ENCODE measurements at regions not wholly inside any gene's neighbourhood (a gene's known extent, or its start where the extent isn't known, plus 50 kb on each side); places are given as distances from the start of the nearest gene placed in this dataset.

DNA sequence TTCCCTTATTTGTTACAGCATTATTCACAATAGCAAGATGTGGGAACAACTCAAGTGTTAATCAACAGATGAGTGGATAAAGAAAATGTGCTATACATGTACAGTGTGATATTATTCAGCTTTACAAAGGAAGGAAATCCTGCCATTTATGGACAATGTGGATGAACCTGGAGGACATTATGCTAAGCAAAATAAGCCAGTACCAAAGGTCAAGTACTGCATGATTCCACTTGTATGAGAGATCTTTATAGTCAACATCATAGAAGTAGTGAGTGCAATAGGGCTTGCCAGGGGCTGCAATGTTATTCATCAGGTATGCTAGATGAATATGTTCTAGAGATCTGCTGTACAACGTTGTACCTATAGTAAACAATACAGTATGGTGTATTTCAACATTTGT is 138.5 kb upstream of the AGR3 start:
- no peak for DNase-seq (ENCODE audit: low spot score)
- TF ChIP-seq, protein P1, sequence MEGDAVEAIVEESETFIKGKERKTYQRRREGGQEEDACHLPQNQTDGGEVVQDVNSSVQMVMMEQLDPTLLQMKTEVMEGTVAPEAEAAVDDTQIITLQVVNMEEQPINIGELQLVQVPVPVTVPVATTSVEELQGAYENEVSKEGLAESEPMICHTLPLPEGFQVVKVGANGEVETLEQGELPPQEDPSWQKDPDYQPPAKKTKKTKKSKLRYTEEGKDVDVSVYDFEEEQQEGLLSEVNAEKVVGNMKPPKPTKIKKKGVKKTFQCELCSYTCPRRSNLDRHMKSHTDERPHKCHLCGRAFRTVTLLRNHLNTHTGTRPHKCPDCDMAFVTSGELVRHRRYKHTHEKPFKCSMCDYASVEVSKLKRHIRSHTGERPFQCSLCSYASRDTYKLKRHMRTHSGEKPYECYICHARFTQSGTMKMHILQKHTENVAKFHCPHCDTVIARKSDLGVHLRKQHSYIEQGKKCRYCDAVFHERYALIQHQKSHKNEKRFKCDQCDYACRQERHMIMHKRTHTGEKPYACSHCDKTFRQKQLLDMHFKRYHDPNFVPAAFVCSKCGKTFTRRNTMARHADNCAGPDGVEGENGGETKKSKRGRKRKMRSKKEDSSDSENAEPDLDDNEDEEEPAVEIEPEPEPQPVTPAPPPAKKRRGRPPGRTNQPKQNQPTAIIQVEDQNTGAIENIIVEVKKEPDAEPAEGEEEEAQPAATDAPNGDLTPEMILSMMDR (IDR thresholded peaks at IDR 0.05; ENCODE audit: extremely low read depth, missing control alignments), result no peak

DNA sequence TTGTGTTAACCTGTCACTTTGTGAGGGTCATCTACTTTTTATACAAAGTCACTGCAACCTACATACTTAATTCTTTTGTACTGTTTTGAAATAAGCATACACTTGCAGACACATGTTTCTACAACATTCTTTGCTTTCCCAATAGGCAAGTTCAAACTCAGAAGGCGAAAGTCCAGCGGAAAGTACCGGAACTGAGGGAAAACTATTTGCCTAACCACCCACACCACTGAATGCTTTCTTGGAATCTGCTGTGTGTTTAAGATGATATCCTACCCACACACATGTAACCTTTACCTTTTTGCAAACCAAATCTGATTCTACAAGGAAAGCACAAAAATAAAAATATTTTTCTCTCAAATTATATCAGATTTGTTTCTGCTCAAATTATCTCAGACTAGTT is 139.4 kb upstream of the AGR3 start:
- DNase-seq (ENCODE audit: low spot score), result no peak
- TF ChIP-seq, protein P1 (IDR thresholded peaks at IDR 0.05; ENCODE audit: extremely low read depth, missing control alignments), result no peak

DNA sequence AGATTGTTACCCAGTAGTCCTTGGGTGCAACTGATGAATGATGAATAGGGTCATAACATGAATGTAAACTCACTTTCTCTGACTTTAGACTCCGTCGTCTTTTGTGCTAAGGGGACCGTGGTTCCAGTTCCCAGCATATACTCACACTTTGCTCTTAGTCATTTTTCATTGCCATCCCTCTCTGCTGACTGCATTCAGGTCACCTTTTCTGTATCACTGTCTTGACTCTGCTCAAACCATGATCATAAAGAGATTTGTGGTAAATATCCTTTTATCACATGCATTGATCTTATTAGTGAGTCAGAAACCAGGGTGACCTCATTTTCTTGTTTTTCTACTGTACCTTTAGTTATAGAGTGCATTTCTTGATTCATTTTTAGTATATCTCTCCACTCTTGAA is 141.1 kb upstream of the AGR3 start:
- TF ChIP-seq, protein P1 (IDR thresholded peaks at IDR 0.05; ENCODE audit: extremely low read depth, missing control alignments), result no peak
- DNase-seq (ENCODE audit: low spot score), result no peak

DNA sequence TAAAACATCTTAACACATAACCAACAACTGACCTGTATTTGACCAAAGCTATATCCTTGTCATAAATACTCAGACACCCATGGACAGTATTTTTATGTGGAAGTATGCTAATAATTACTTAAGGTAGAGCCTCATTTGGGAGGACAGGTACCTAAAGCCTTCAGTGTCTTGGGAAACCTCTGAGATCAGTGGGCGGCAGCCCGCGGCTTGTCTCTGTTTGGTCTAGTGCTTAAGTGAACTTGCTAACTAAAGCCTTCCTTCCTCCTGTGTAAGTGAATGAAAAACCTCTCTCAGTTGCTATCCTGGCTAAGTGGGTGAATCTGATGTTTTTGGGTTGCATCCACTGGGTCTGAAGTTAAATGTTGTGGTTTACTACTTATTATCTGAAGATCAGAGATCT is 144.5 kb upstream of the AGR3 start:
- no peak for DNase-seq (ENCODE audit: low spot score)
- TF ChIP-seq, protein P1 (IDR thresholded peaks at IDR 0.05; ENCODE audit: extremely low read depth, missing control alignments), result no peak

DNA sequence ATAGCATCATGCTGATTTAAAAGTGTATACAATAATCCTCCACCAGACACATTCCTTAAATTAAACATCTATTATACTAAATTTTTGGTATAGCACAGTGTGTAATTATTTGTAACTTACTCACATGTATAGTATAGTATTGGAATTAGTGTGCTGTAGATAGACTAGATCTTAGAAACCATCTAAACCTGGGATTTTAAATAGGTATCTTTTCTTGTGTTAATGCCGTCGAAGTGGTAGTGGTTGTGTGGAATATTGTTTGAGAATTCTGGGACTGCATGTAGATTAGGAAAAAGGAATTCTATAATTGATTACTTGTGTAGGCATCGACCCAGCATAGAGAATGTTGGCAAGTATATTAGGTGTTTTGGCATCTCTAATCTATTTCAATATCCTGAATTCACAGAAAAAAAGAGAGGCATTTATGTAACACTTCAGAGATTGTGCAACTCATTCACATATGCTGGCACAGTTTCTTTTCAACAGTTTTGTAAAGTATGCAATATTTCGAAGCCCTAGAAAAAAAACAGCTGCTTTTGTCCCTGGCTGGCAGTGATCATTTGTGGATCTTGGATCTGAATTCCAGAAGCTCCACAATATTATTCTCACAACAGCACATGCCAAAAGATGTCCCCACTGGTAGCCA is 145.5 kb upstream of the AGR3 start:
- TF ChIP-seq, protein P1 (IDR thresholded peaks at IDR 0.05; ENCODE audit: extremely low read depth, missing control alignments), result no peak
- DNase-seq (ENCODE audit: low spot score), result no peak

DNA sequence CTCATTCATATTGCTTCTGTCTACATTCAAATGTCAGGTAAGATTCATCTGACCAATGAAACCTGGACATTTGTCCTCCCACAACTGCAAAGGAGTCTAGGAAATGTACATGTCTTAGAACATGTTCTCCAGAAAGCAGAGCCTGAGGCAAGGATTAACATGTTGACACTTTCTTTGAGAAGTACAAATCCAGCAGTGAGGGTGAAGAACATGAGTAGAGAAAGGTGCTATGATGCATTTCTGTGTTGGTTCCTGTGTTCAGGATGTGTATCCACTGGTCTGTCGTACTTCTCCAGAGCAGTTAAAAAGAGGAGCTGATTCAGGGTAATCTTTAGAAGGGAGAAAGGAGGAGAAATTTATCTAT is 146.0 kb upstream of the AGR3 start:
- no peak for DNase-seq (ENCODE audit: low spot score)
- TF ChIP-seq, protein P1 (IDR thresholded peaks at IDR 0.05; ENCODE audit: extremely low read depth, missing control alignments), result no peak

DNA sequence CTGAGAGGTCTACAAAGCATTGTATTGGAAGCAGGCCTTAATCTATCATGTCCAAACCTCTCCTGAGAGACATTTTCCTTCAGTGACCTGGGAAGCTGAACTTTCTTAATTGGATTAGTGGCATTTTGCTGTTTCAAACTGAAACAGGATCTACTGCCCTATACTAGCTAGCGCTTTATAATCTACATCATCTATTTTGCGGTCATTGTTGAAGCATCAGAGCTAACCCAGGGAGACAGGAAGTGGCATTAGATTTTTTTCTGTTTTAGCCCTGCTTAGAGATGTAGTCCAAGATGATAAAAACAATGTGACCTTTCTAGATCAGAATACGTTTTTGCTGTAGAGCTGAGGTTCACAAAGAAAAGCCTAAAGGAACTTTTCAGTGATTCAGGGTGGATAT is 147.4 kb upstream of the AGR3 start:
- DNase-seq (ENCODE audit: low spot score), result no peak
- TF ChIP-seq, protein P1 (IDR thresholded peaks at IDR 0.05; ENCODE audit: extremely low read depth, missing control alignments), result no peak

Data from GM20000 (cell line).